DOHH2 (cell line): ENCODE measurements at regions not wholly inside any gene's neighbourhood (a gene's known extent, or its start where the extent isn't known, plus 50 kb on each side); places are given as distances from the start of the nearest gene placed in this dataset.
A peak's percentile ranks its signal among the peaks of the same experiment; 100 is the strongest.

ENCODE experiments used
- H3F3A ChIP-seq: fragments of 200-600 bp; sonication (generic), shearing (Covaris generic); 2 replicates; pipeline ENCODE4 v1.6.0; 2016; ENCODE audit warnings: antibody characterized with exemption, mild to moderate bottlenecking; ENCODE audit not compliant: control insufficient read depth, insufficient read depth
- H3K27ac ChIP-seq: fragments of 200-600 bp; sonication (generic); 2 replicates; pipeline ENCODE4 v1.5.1; 2014; ENCODE audit warnings: low read depth, mild to moderate bottlenecking, low read length, moderate library complexity
- H3K27me3 ChIP-seq: fragments of 200-600 bp; sonication (generic); 2 replicates; pipeline ENCODE4 v1.6.1; 2014; ENCODE audit warnings: mild to moderate bottlenecking, low read length, mixed read lengths; ENCODE audit not compliant: control insufficient read depth
- H3K36me3 ChIP-seq: fragments of 200-600 bp; sonication (generic); 2 replicates; pipeline ENCODE4 v1.6.1; 2014; ENCODE audit warnings: mild to moderate bottlenecking, low read length, moderate library complexity, mixed read lengths; ENCODE audit not compliant: control insufficient read depth
- H3K4me1 ChIP-seq: fragments of 200-600 bp; sonication (generic); 2 replicates; pipeline ENCODE4 v1.6.1; 2014; ENCODE audit warnings: mild to moderate bottlenecking, low read length, mixed read lengths; ENCODE audit not compliant: control insufficient read depth
- H3K4me2 ChIP-seq: fragments of 200-600 bp; sonication (generic); 2 replicates; pipeline ENCODE4 v1.6.0; 2014; ENCODE audit warnings: mild to moderate bottlenecking, low read length, moderate library complexity
- H3K4me3 ChIP-seq: fragments of 200-600 bp; sonication (generic); 2 replicates; pipeline ENCODE4 v1.5.1; 2014; ENCODE audit warnings: mild to moderate bottlenecking, low read length, mixed read lengths
- H3K79me2 ChIP-seq: fragments of 200-600 bp; sonication (generic); 2 replicates; pipeline ENCODE4 v1.6.1; 2014; ENCODE audit warnings: mild to moderate bottlenecking, low read length, mixed read lengths; ENCODE audit not compliant: control insufficient read depth
- H3K9me2 ChIP-seq: fragments of 200-600 bp; sonication (generic); replicated peaks from 2 replicates; pipeline ENCODE4 v1.6.1; 2014; ENCODE audit warnings: mild to moderate bottlenecking, low read length, mixed read lengths; ENCODE audit not compliant: control insufficient read depth
- H3K9me3 ChIP-seq: fragments of 200-600 bp; sonication (generic); 2 replicates; pipeline ENCODE4 v1.6.1; 2014; ENCODE audit warnings: antibody characterized with exemption, low read length, mixed read lengths; ENCODE audit not compliant: control insufficient read depth, insufficient read depth
- H4K20me1 ChIP-seq: fragments of 200-600 bp; sonication (generic); 2 replicates; pipeline ENCODE4 v1.6.0; 2014; ENCODE audit warnings: low read depth, mild to moderate bottlenecking, antibody characterized with exemption, low read length, moderate library complexity; ENCODE audit not compliant: control insufficient read depth, insufficient read depth
- CTCF ChIP-seq: fragments of 200-600 bp; sonication (generic); IDR thresholded peaks from one replicate; pipeline ENCODE4 v1.5.1; 2014; ENCODE audit warnings: antibody characterized with exemption, mild to moderate bottlenecking, low read depth, low read length; ENCODE audit not compliant: poor library complexity, severe bottlenecking
- EZH2phosphoT487 ChIP-seq: fragments of 200-600 bp; sonication (generic); IDR thresholded peaks from 2 replicates; pipeline ENCODE4 v1.6.1; 2017; ENCODE audit warnings: borderline replicate concordance, mild to moderate bottlenecking, antibody characterized with exemption, low read length, moderate library complexity, mixed read lengths

- Histone ChIP-seq H3K27me3 (no peaks in the 10 kb centered on the region), H3K9me2 (no peaks in the 10 kb centered on the region), H3K4me1 (peaks cover 88% of the 10 kb centered on the region), H3K9me3 (no peaks in the 10 kb centered on the region), H3K36me3 (peaks cover 15% of the 10 kb centered on the region), H4K20me1 (no peaks in the 10 kb centered on the region), H3K4me2 (peak overlapping the region; percentile 63), H3K79me2 (peaks cover 18% of the 10 kb centered on the region), H3K27ac (peak overlapping the region; percentile 89), H3F3A (peaks cover 38% of the 10 kb centered on the region), H3K4me3 (peak overlapping the region; percentile 41)
- no peak for TF ChIP-seq CTCF
- TF ChIP-seq EZH2phosphoT487: no peak
These were observed 232.2 kb upstream of the PLEKHG7 start for GRCh38 chr12:92470608-92471021.

- Histone ChIP-seq H3K4me2 (peak overlapping the region; percentile 63), H3K27me3 (no peaks in the 10 kb centered on the region), H3K4me3 (peak overlapping the region; percentile 41), H4K20me1 (no peaks in the 10 kb centered on the region), H3F3A (peaks cover 45% of the 10 kb centered on the region), H3K79me2 (peaks cover 24% of the 10 kb centered on the region), H3K9me2 (no peaks in the 10 kb centered on the region), H3K4me1 (peaks cover 96% of the 10 kb centered on the region), H3K27ac (peak overlapping the region; percentile 89), H3K36me3 (peaks cover 15% of the 10 kb centered on the region), H3K9me3 (no peaks in the 10 kb centered on the region)
- TF ChIP-seq CTCF (no peak), EZH2phosphoT487 (no peak)
These were observed 233.0 kb upstream of the PLEKHG7 start for GRCh38 chr12:92469837-92470236.

GRCh38 chr12:92468358-92469020 lies 234.3 kb upstream of the PLEKHG7 start:
- peaks cover 15% of the 10 kb centered on the region for H3K36me3 ChIP-seq
- no peaks in the 10 kb centered on the region for H3K27me3 ChIP-seq
- peak overlapping the region; percentile 69 for H3K4me3 ChIP-seq
- no peaks in the 10 kb centered on the region for H3K9me3 ChIP-seq
- TF ChIP-seq EZH2phosphoT487: no peak
- TF ChIP-seq CTCF: no peak
- H3F3A ChIP-seq: peaks cover 47% of the 10 kb centered on the region
- peak overlapping the region; percentile 77 for H3K4me2 ChIP-seq
- peaks cover 99% of the 10 kb centered on the region for H3K4me1 ChIP-seq
- H3K9me2 ChIP-seq: no peaks in the 10 kb centered on the region
- no peaks in the 10 kb centered on the region for H4K20me1 ChIP-seq
- peaks cover 24% of the 10 kb centered on the region for H3K79me2 ChIP-seq
- peak overlapping the region; percentile 89 for H3K27ac ChIP-seq
